Stimulated activated naive B cell treated with anti-CD40 and anti-IgM and Interleukin-4, amounts not matched to agents 10 μg/mL and 1 μg/mL and 100 μg/mL, for 72 hours (primary cell): ENCODE measurements at regions not wholly inside any gene's neighbourhood (a gene's known extent, or its start where the extent isn't known, plus 50 kb on each side); places are given as distances from the start of the nearest gene placed in this dataset.
"Not testable (repeated sequence)": the region's sequence is repeated elsewhere in the genome, so short reads cannot be mapped to it uniquely, and the experiment has no call there.

Experiments
- ATAC-seq, 2 donors: fragments of 150-1000 bp; cut with Tn5 transposase; replicated peaks; 2 replicates each; pipeline ENCODE4 v1.10.0; 2021; ENCODE audit warnings: moderate library complexity in 1 of 2
- DNase-seq: peaks from one replicate; pipeline ENCODE4 v3.0.0; 2021
- H3K27ac Mint-ChIP-seq: one replicate; pipeline ENCODE4 v1.8.0; 2022; ENCODE audit warnings: mild to moderate bottlenecking, mixed read lengths
- H3K27me3 Mint-ChIP-seq, 2 donors: one replicate each; pipeline ENCODE4 v1.8.0; 2022; ENCODE audit warnings: mixed read lengths in 2 of 2
- H3K36me3 Mint-ChIP-seq, 2 donors: one replicate each; pipeline ENCODE4 v1.8.0; 2022; ENCODE audit warnings: mixed read lengths in 2 of 2, mild to moderate bottlenecking in 1 of 2
- H3K4me1 Mint-ChIP-seq, 2 donors: one replicate each; pipeline ENCODE4 v1.8.0; 2022; ENCODE audit warnings: mixed read lengths in 2 of 2, mild to moderate bottlenecking in 1 of 2
- H3K4me3 Mint-ChIP-seq, 2 donors: one replicate each; pipeline ENCODE4 v1.8.0; 2022; ENCODE audit warnings: mild to moderate bottlenecking in 2 of 2, mixed read lengths in 2 of 2, moderate library complexity in 1 of 2
- H3K9me3 Mint-ChIP-seq, 2 donors: one replicate each; pipeline ENCODE4 v1.8.0; 2022; ENCODE audit warnings: mixed read lengths in 2 of 2, mild to moderate bottlenecking in 1 of 2

- H3K27ac Mint-ChIP-seq, result no peak overlapping the region
- H3K4me1 Mint-ChIP-seq, result peaks cover 5% of the 10 kb centered on the region in 2 donors
- H3K36me3 Mint-ChIP-seq, result no peaks in the 10 kb centered on the region
Measured at GRCh38 chr15:60257591-60258159, 140.1 kb downstream of the ANXA2 start.

GRCh38 chr15:60259469-60259868 is 138.3 kb downstream of the ANXA2 start:
- Mint-ChIP-seq H3K9me3 (no peaks in the 10 kb centered on the region), H3K4me3 (no peak overlapping the region), H3K4me1 (peaks cover 5% of the 10 kb centered on the region in 2 donors), H3K27me3 (peaks cover 5 to 9% of the 10 kb centered on the region in 2 donors), H3K36me3 (no peaks in the 10 kb centered on the region), H3K27ac (no peak overlapping the region)
- ATAC-seq, result no peak
- no peak for DNase-seq

More at GRCh38 chr15:60257591-60258159, 140.1 kb downstream of the ANXA2 start:
- no peak overlapping the region for H3K4me3 Mint-ChIP-seq
- no peak for DNase-seq
- H3K9me3 Mint-ChIP-seq, result no peaks in the 10 kb centered on the region
- no peak for ATAC-seq
- peaks cover 5 to 15% of the 10 kb centered on the region in 2 donors for H3K27me3 Mint-ChIP-seq

- no peaks in the 10 kb centered on the region for H3K36me3 Mint-ChIP-seq
- DNase-seq, result no peak
- H3K27me3 Mint-ChIP-seq, result peaks cover 0 to 11% of the 10 kb centered on the region in 2 donors
- no peaks in the 10 kb centered on the region for H3K9me3 Mint-ChIP-seq
- no peak for ATAC-seq
- no peaks in the 10 kb centered on the region for H3K4me1 Mint-ChIP-seq
- no peak overlapping the region for H3K4me3 Mint-ChIP-seq
- H3K27ac Mint-ChIP-seq, result no peak overlapping the region
Measured at GRCh38 chr15:60264088-60264487, 133.7 kb downstream of the ANXA2 start.

- DNase-seq (no peak), ATAC-seq (no peak)
- Mint-ChIP-seq H3K27ac (no peak overlapping the region), H3K36me3 (no peaks in the 10 kb centered on the region), H3K4me1 (no peaks in the 10 kb centered on the region), H3K27me3 (peaks cover 0 to 11% of the 10 kb centered on the region in 2 donors), H3K4me3 (no peak overlapping the region), H3K9me3 (no peaks in the 10 kb centered on the region)
Measured at GRCh38 chr15:60264566-60264965, 133.2 kb downstream of the ANXA2 start.

GRCh38 chr15:60265057-60265456 is 132.7 kb downstream of the ANXA2 start:
- H3K36me3 Mint-ChIP-seq, result no peaks in the 10 kb centered on the region
- peaks cover 0 to 11% of the 10 kb centered on the region in 2 donors for H3K27me3 Mint-ChIP-seq
- DNase-seq, result no peak
- no peak overlapping the region for H3K4me3 Mint-ChIP-seq
- no peaks in the 10 kb centered on the region for H3K9me3 Mint-ChIP-seq
- ATAC-seq, result no peak
- no peak overlapping the region for H3K27ac Mint-ChIP-seq
- no peaks in the 10 kb centered on the region for H3K4me1 Mint-ChIP-seq

GRCh38 chr15:60272623-60273022 is 125.2 kb downstream of the ANXA2 start:
- ATAC-seq (no peak), DNase-seq (no peak)
- Mint-ChIP-seq H3K4me3 (no peak overlapping the region), H3K9me3 (peaks cover 7 to 10% of the 10 kb centered on the region in 2 donors), H3K27me3 (peaks cover 21 to 24% of the 10 kb centered on the region in 2 donors), H3K27ac (no peak overlapping the region), H3K4me1 (no peaks in the 10 kb centered on the region), H3K36me3 (peaks cover 0 to 3% of the 10 kb centered on the region in 2 donors)

GRCh38 chr15:60275624-60276023 is 122.2 kb downstream of the ANXA2 start:
- Mint-ChIP-seq H3K4me1 (no peaks in the 10 kb centered on the region), H3K9me3 (peaks cover 7 to 10% of the 10 kb centered on the region in 2 donors), H3K4me3 (no peak overlapping the region), H3K27ac (no peak overlapping the region), H3K27me3 (peaks cover 29 to 32% of the 10 kb centered on the region in 2 donors), H3K36me3 (peaks cover 0 to 3% of the 10 kb centered on the region in 2 donors)
- ATAC-seq (no peak), DNase-seq (no peak)

- Mint-ChIP-seq H3K4me1 (no peaks in the 10 kb centered on the region), H3K9me3 (peaks cover 7 to 10% of the 10 kb centered on the region in 2 donors), H3K27ac (no peak overlapping the region), H3K27me3 (peaks cover 10 to 15% of the 10 kb centered on the region in 2 donors), H3K36me3 (peaks cover 0 to 3% of the 10 kb centered on the region in 2 donors), H3K4me3 (no peak overlapping the region)
- ATAC-seq (no peak), DNase-seq (no peak)
Measured at GRCh38 chr15:60278879-60279278, 118.9 kb downstream of the ANXA2 start.

- ATAC-seq (no peak), DNase-seq (no peak)
- Mint-ChIP-seq H3K4me1 (no peaks in the 10 kb centered on the region), H3K27me3 (peaks cover 19 to 22% of the 10 kb centered on the region in 2 donors), H3K4me3 (no peak overlapping the region), H3K27ac (no peak overlapping the region), H3K36me3 (peaks cover 0 to 3% of the 10 kb centered on the region in 2 donors), H3K9me3 (peaks cover 7 to 8% of the 10 kb centered on the region in 2 donors)
Measured at GRCh38 chr15:60280259-60280658, 117.5 kb downstream of the ANXA2 start.

GRCh38 chr15:60283936-60284335 is 113.8 kb downstream of the ANXA2 start:
- Mint-ChIP-seq H3K27ac (no peak overlapping the region), H3K36me3 (no peaks in the 10 kb centered on the region), H3K9me3 (peaks cover 0 to 1% of the 10 kb centered on the region in 2 donors), H3K4me1 (no peaks in the 10 kb centered on the region), H3K4me3 (no peak overlapping the region), H3K27me3 (peaks cover 12 to 21% of the 10 kb centered on the region in 2 donors)
- no peak for DNase-seq
- no peak for ATAC-seq

GRCh38 chr15:60295901-60296300 is 101.9 kb downstream of the ANXA2 start:
- DNase-seq, ATAC-seq, H3K36me3 Mint-ChIP-seq, H3K27ac Mint-ChIP-seq, H3K4me3 Mint-ChIP-seq, H3K27me3 Mint-ChIP-seq, H3K4me1 Mint-ChIP-seq: not testable (repeated sequence)
- H3K9me3 Mint-ChIP-seq, result peaks cover 11 to 13% of the 10 kb centered on the region in 2 donors

- Mint-ChIP-seq H3K36me3 (no peaks in the 10 kb centered on the region), H3K27ac (no peak overlapping the region), H3K4me1 (no peaks in the 10 kb centered on the region), H3K4me3 (no peak overlapping the region), H3K27me3 (peaks cover 1 to 6% of the 10 kb centered on the region in 2 donors), H3K9me3 (peaks cover 11 to 12% of the 10 kb centered on the region in 2 donors)
- ATAC-seq (no peak), DNase-seq (no peak)
Measured at GRCh38 chr15:60297047-60297446, 100.7 kb downstream of the ANXA2 start.
